ENCODE measurements at regions not wholly inside any gene's neighbourhood (a gene's known extent, or its start where the extent isn't known, plus 50 kb on each side); places are given as distances from the start of the nearest gene placed in this dataset.

DNA sequence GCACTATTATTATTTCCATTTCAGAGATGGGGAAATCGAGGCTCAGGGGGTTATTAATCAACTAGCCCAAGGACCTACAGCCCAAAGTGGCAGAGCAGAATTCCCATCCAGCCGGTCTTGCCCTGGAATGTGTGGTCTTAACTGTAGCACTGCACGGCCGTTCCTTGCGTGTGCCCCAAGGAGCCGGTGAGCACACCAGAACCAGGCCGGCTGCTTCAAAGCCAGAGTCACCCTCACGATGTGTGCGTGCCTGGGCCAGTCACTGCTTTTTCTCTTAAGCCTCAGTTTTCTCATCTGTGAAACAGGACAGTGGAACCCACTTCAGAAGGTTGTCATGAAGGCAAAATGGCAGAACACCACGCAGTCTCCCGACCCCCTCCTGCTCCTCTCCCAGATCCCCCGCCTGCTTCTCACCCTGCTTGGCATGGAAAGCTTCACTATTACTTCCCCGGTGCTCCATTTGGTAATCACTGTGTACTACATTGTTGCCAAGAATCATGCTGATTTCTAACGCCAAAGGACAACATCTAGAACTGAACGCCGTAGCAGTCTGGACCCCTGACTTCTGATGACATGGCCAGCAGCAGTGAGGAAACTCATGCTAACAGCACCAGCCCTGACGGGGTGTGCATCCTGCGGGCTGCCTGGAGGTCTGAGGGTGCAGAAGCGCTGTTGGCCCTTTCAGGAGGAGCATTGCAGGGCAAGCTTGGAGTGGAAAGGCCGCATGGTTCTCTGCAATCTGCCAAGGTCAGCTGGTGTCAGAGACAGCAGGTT lies 106.8 kb upstream of the B3GAT1 start:
- H3K27me3 ChIP-seq (ENCODE audit: control insufficient read depth, insufficient read depth, low read length) = no peaks in the 10 kb centered on the region
- CTCF ChIA-PET = no interaction called here
- POLR2A ChIA-PET = no interaction called here
- DNase-seq (ENCODE audit: low read depth) = no peak
- TF ChIP-seq CTCF (IDR thresholded peaks at IDR 0.05; ENCODE audit: insufficient read depth, low read depth, low read length) = no peak
- H3K4me3 ChIP-seq (ENCODE audit: low read depth, low read length) = no peak overlapping the region
- H3K36me3 ChIP-seq (ENCODE audit: control insufficient read depth, insufficient read depth, low read length) = no peaks in the 10 kb centered on the region

- ChIA-PET CTCF (no interaction called here), POLR2A (no interaction called here)
- no peaks in the 10 kb centered on the region for H3K36me3 ChIP-seq (ENCODE audit: control insufficient read depth, insufficient read depth, low read length)
- DNase-seq (ENCODE audit: low read depth) = no peak
- H3K4me3 ChIP-seq (ENCODE audit: low read depth, low read length) = no peak overlapping the region
- TF ChIP-seq CTCF (IDR thresholded peaks at IDR 0.05; ENCODE audit: insufficient read depth, low read depth, low read length) = no peak
- no peaks in the 10 kb centered on the region for H3K27me3 ChIP-seq (ENCODE audit: control insufficient read depth, insufficient read depth, low read length)
Observed at GRCh38 chr11:134517621-134518293, 105.7 kb upstream of the B3GAT1 start.

- TF ChIP-seq CTCF (IDR thresholded peaks at IDR 0.05; ENCODE audit: insufficient read depth, low read depth, low read length) = no peak
- Histone ChIP-seq H3K36me3 (ENCODE audit: control insufficient read depth, insufficient read depth, low read length) (no peaks in the 10 kb centered on the region), H3K27me3 (ENCODE audit: control insufficient read depth, insufficient read depth, low read length) (no peaks in the 10 kb centered on the region), H3K4me3 (ENCODE audit: low read depth, low read length) (no peak overlapping the region)
- ChIA-PET CTCF (no interaction called here), POLR2A (no interaction called here)
- DNase-seq (ENCODE audit: low read depth) = no peak
Observed at GRCh38 chr11:134517115-134517514, 105.1 kb upstream of the B3GAT1 start.

DNA sequence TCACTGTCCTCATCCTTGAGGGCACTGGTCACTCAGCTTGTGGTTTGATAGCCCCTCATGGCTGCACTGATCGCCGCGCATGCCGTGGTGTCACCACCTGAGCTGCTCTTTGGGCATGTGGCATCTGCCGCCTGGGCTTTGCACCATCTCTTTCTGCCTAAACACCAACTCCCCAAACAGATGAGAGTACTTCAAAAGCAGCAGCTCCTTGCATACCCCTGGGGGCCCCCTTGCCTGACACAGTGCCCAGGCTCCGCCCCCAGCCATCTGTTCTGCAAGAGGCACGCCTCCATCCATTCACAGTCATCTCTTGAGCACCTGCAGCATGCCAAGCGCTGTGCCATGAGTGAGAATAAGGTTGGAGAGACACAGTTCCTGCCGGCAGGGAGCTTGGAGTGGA lies 104.5 kb upstream of the B3GAT1 start:
- Histone ChIP-seq H3K27me3 (ENCODE audit: control insufficient read depth, insufficient read depth, low read length) (no peaks in the 10 kb centered on the region), H3K4me3 (ENCODE audit: low read depth, low read length) (no peak overlapping the region), H3K36me3 (ENCODE audit: control insufficient read depth, insufficient read depth, low read length) (no peaks in the 10 kb centered on the region)
- no peak for DNase-seq (ENCODE audit: low read depth)
- POLR2A ChIA-PET = no interaction called here
- TF ChIP-seq CTCF (IDR thresholded peaks at IDR 0.05; ENCODE audit: insufficient read depth, low read depth, low read length) = no peak
- CTCF ChIA-PET = no interaction called here

DNA sequence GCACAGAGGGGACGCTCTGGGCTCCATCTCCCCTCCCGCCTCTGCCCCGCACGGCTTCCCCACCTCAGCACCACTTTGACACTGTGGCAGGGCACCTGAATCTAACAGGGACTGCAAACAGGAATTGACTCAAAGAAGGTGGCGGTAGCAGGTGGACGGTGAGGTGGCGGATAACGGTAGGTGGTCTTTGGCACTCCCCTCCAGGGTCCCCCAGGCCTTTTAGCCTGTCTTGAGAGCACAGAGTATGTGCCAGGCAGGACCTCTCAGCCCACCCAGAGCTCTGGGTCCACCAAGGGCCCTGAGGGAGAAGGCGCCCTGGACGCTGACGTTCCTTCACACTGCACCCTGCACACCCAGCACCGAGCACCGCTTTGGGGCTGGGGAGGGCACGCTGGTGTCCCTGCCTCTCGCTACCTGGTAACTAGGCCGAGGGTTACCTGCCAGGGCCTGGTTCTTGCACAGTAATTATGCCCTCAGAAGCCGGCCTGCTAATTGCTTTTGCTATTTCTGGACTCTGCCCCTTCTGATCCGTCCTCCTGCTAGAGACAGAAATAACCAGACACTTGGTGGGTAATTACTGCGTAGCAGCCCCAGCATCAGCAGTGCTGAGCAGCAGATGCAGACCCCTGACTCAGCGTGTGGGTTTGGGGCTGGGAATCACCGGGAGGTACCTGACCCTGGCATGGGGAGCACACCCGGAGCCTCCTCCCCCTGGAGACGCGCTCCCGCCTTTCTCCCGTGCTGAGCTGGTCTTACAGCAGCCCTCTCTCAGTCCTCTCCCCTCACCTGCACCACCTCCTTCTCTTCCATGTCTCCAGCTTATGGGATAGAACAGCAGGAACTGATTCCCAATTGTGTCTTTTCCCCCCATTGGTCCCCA lies 103.3 kb upstream of the B3GAT1 start:
- POLR2A ChIA-PET = no interaction called here
- CTCF ChIA-PET = no interaction called here
- H3K27me3 ChIP-seq (ENCODE audit: control insufficient read depth, insufficient read depth, low read length) = no peaks in the 10 kb centered on the region
- no peak overlapping the region for H3K4me3 ChIP-seq (ENCODE audit: low read depth, low read length)
- no peaks in the 10 kb centered on the region for H3K36me3 ChIP-seq (ENCODE audit: control insufficient read depth, insufficient read depth, low read length)
- no peak for TF ChIP-seq CTCF (IDR thresholded peaks at IDR 0.05; ENCODE audit: insufficient read depth, low read depth, low read length)
- DNase-seq (ENCODE audit: low read depth) = no peak

All from BJ (cell line).